A673 (cell line): ENCODE measurements at regions not wholly inside any gene's neighbourhood (a gene's known extent, or its start where the extent isn't known, plus 50 kb on each side); places are given as distances from the start of the nearest gene placed in this dataset.

Experiments
- BruUV-seq: library from RNA; stranded (reverse); fragments of 400-500 nt; replicated peaks from 2 replicates; lab custom pipeline; 2021; lab: Mats Ljungman, UMichigan
- CTCF ChIA-PET: fragments of 300-600 bp; sonication (Branson Sonifier 250); formaldehyde crosslinking; loops from one replicate; lab custom pipeline; 2022; ENCODE audit warnings: antibody characterized with exemption; lab: Charles Lee
- POLR2A ChIA-PET: fragments of 300-600 bp; sonication (Branson Sonifier 250); formaldehyde crosslinking; loops from one replicate; lab custom pipeline; 2022; ENCODE audit warnings: antibody characterized with exemption; ENCODE audit not compliant: low non-redundant PET; lab: Charles Lee
- DNase-seq: peaks from one replicate; pipeline ENCODE4 v3.0.0-alpha.2; 2015; ENCODE audit warnings: low spot score
- H3K27ac ChIP-seq: fragments of 200-600 bp; sonication (generic); 2 replicates; pipeline ENCODE4 v1.5.1; 2016; ENCODE audit warnings: mixed run types, low read depth, mild to moderate bottlenecking, mixed read lengths, antibody characterized with exemption, low read length; ENCODE audit not compliant: poor library complexity, severe bottlenecking
- H3K27me3 ChIP-seq: fragments of 200-600 bp; sonication (generic); replicated peaks from 2 replicates; pipeline ENCODE4 v1.6.1; 2017; ENCODE audit warnings: mixed run types, low read depth, mild to moderate bottlenecking, mixed read lengths, antibody characterized with exemption, low read length; ENCODE audit not compliant: insufficient read depth, poor library complexity
- H3K36me3 ChIP-seq: fragments of 200-600 bp; sonication (generic); 2 replicates; pipeline ENCODE4 v1.6.1; 2016; ENCODE audit warnings: mixed run types, mild to moderate bottlenecking, mixed read lengths, antibody characterized with exemption, low read length; ENCODE audit not compliant: insufficient read depth, poor library complexity, severe bottlenecking
- H3K4me1 ChIP-seq: fragments of 200-600 bp; sonication (generic); 2 replicates; pipeline ENCODE4 v1.6.1; 2017; ENCODE audit warnings: mixed run types, mild to moderate bottlenecking, mixed read lengths, antibody characterized with exemption, low read length; ENCODE audit not compliant: insufficient read depth, poor library complexity, severe bottlenecking
- H3K4me3 ChIP-seq: fragments of 200-600 bp; sonication (generic); 2 replicates; pipeline ENCODE4 v1.5.1; 2016; ENCODE audit warnings: low read depth, mixed run types, mild to moderate bottlenecking, mixed read lengths, low read length; ENCODE audit not compliant: poor library complexity, severe bottlenecking
- H3K9me3 ChIP-seq: fragments of 200-600 bp; sonication (generic); 2 replicates; pipeline ENCODE4 v1.6.1; 2016; ENCODE audit warnings: mixed run types, low read depth, mild to moderate bottlenecking, mixed read lengths, antibody characterized with exemption, low read length; ENCODE audit not compliant: poor library complexity, severe bottlenecking
- CTCF ChIP-seq: fragments of 300-800, 200-600 bp; sonication (generic); conservative IDR thresholded peaks from 2 replicates; pipeline ENCODE4 v1.5.1; 2017; ENCODE audit warnings: low read depth, mild to moderate bottlenecking, antibody characterized with exemption, low read length, moderate library complexity, mixed read lengths
- EZH2 ChIP-seq: fragments of 200-600 bp; sonication (generic); IDR thresholded peaks from 2 replicates; pipeline ENCODE4 v1.6.1; 2017; ENCODE audit warnings: borderline replicate concordance, low read depth, mild to moderate bottlenecking, mixed read lengths, antibody characterized with exemption, low read length; ENCODE audit not compliant: poor library complexity, severe bottlenecking
- intact Hi-C: fragments of 100-400 bp; cut with micrococcal nuclease; formaldehyde crosslinking; loops from one replicate; pipeline ENCODE4 v1.10.0; 2022; ENCODE audit not compliant: unreplicated experiment

GRCh38 chr1:38523568-38523939 lies 336.0 kb downstream of the RRAGC start:
- no TSS peak for BruUV-seq
- TF ChIP-seq EZH2, result no peak
- no peak for TF ChIP-seq CTCF
- Histone ChIP-seq H3K36me3 (no peaks in the 10 kb centered on the region), H3K4me3 (no peak overlapping the region), H3K27ac (no peak overlapping the region), H3K27me3 (no peaks in the 10 kb centered on the region), H3K4me1 (peaks cover 18% of the 10 kb centered on the region), H3K9me3 (no peaks in the 10 kb centered on the region)
- CTCF ChIA-PET, result no interaction called here
- POLR2A ChIA-PET, result no interaction called here
- DNase-seq, result no peak
- intact Hi-C loops, result no loop called here

- no peak for TF ChIP-seq EZH2
- TF ChIP-seq CTCF, result no peak
- DNase-seq, result no peak
- intact Hi-C loops, result no loop called here
- Histone ChIP-seq H3K27ac (no peak overlapping the region), H3K4me1 (peaks cover 18% of the 10 kb centered on the region), H3K27me3 (no peaks in the 10 kb centered on the region), H3K4me3 (no peak overlapping the region), H3K36me3 (no peaks in the 10 kb centered on the region), H3K9me3 (no peaks in the 10 kb centered on the region)
- no TSS peak for BruUV-seq
- ChIA-PET CTCF (no interaction called here), POLR2A (no interaction called here)
Observed at GRCh38 chr1:38522915-38523567, 336.5 kb downstream of the RRAGC start.

GRCh38 chr1:38516560-38516959 lies 343.0 kb downstream of the RRAGC start:
- CTCF ChIA-PET, result no interaction called here
- POLR2A ChIA-PET, result no interaction called here

More at GRCh38 chr1:38516560-38516959, 343.0 kb downstream of the RRAGC start:
- Histone ChIP-seq H3K27me3 (no peaks in the 10 kb centered on the region), H3K36me3 (no peaks in the 10 kb centered on the region), H3K9me3 (no peaks in the 10 kb centered on the region), H3K4me3 (no peak overlapping the region), H3K4me1 (peaks cover 34% of the 10 kb centered on the region), H3K27ac (no peak overlapping the region)
- no TSS peak for BruUV-seq
- TF ChIP-seq CTCF (no peak), EZH2 (no peak)
- intact Hi-C loops, result no loop called here
- DNase-seq, result no peak
